ENCODE measurements at regions not wholly inside any gene's neighbourhood (a gene's known extent, or its start where the extent isn't known, plus 50 kb on each side); places are given as distances from the start of the nearest gene placed in this dataset.

- TF ChIP-seq, protein P1, sequence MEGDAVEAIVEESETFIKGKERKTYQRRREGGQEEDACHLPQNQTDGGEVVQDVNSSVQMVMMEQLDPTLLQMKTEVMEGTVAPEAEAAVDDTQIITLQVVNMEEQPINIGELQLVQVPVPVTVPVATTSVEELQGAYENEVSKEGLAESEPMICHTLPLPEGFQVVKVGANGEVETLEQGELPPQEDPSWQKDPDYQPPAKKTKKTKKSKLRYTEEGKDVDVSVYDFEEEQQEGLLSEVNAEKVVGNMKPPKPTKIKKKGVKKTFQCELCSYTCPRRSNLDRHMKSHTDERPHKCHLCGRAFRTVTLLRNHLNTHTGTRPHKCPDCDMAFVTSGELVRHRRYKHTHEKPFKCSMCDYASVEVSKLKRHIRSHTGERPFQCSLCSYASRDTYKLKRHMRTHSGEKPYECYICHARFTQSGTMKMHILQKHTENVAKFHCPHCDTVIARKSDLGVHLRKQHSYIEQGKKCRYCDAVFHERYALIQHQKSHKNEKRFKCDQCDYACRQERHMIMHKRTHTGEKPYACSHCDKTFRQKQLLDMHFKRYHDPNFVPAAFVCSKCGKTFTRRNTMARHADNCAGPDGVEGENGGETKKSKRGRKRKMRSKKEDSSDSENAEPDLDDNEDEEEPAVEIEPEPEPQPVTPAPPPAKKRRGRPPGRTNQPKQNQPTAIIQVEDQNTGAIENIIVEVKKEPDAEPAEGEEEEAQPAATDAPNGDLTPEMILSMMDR (IDR thresholded peaks at IDR 0.05; ENCODE audit: control extremely low read depth, extremely low read depth, low read depth, missing control alignments) = no peak
- POLR2A ChIA-PET = no interaction called here
- CTCF ChIA-PET = no interaction called here
- no peak for DNase-seq (ENCODE audit: extremely low spot score)
These were observed 1000.0 kb upstream of the CHORDC1 start for GRCh38 chr11:91222830-91223229.

DNA sequence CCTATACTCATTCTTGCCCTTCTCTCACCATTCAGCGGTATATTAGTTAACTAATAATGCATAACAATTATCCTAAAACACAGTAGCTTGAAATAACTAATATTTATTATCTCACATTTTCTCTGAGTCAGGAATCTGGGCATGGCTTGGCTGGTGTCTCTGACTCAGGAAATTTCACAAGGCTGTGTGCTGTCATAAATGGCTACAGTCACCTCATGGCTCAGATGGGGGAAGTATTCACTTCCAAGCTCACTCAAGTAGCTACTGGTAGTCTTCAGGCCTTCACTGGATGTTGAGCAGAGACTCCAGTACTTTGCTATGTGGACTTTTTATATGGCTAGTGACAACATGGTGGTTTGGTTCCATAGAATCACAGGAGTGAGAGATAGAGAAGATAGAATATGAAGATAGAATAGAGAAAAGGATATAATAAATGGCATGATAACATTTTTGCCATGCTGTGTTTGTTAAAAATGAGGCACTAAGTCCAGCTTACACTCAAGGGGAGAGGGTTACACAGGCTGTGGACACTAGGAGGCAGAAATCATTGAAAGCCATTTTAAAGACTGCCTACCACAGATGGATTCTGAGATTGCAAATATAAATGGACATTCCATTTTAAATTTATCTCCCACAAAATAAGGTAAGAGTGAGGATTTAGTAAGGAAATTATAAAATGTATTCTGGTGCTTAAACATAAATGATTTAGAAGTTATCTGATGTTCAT lies 997.8 kb upstream of the CHORDC1 start:
- POLR2A ChIA-PET = no interaction called here
- TF ChIP-seq, protein P1 (IDR thresholded peaks at IDR 0.05; ENCODE audit: control extremely low read depth, extremely low read depth, low read depth, missing control alignments) = no peak
- DNase-seq (ENCODE audit: extremely low spot score) = no peak
- CTCF ChIA-PET = interaction anchor here (0.8 to 1.8 kb wide), 3 partner anchors 11 to 27 kb away, joined by 3 to 5 read pairs (median 4); no protein-coding TSS in a partner anchor

DNA sequence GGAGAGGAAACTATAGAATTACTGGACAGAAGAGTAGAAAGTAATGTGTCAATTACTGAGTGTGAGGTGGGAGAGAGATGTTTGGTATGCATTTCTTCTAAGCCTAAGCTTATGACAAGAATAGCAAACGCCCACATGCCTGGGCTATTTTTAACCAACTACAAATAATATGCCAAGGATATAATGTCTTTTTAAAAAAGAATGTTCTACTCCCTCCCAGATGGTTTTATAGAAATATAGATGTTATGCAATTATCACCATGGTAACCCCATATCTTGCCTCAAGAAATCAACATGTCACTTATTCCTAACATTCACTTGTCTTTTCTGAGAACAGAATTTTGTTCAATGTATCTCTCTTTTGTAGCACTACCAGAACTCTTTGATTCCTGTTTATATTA lies 996.7 kb upstream of the CHORDC1 start:
- TF ChIP-seq, protein P1 (IDR thresholded peaks at IDR 0.05; ENCODE audit: control extremely low read depth, extremely low read depth, low read depth, missing control alignments) = no peak
- CTCF ChIA-PET = no interaction called here
- POLR2A ChIA-PET = no interaction called here
- no peak for DNase-seq (ENCODE audit: extremely low spot score)

GRCh38 chr11:91209751-91210150 lies 986.9 kb upstream of the CHORDC1 start:
- POLR2A ChIA-PET = no interaction called here

GRCh38 chr11:91209306-91209705 lies 986.5 kb upstream of the CHORDC1 start:
- TF ChIP-seq, protein P1 (IDR thresholded peaks at IDR 0.05; ENCODE audit: control extremely low read depth, extremely low read depth, low read depth, missing control alignments) = no peak
- no peak for DNase-seq (ENCODE audit: extremely low spot score)
- CTCF ChIA-PET = no interaction called here
- POLR2A ChIA-PET = no interaction called here

More at GRCh38 chr11:91209751-91210150, 986.9 kb upstream of the CHORDC1 start:
- TF ChIP-seq, protein P1 (IDR thresholded peaks at IDR 0.05; ENCODE audit: control extremely low read depth, extremely low read depth, low read depth, missing control alignments) = no peak
- CTCF ChIA-PET = interaction anchor here (1.6 kb wide), 1 partner anchor 13 kb away, joined by 5 read pairs; no protein-coding TSS in a partner anchor
- DNase-seq (ENCODE audit: extremely low spot score) = no peak

DNA sequence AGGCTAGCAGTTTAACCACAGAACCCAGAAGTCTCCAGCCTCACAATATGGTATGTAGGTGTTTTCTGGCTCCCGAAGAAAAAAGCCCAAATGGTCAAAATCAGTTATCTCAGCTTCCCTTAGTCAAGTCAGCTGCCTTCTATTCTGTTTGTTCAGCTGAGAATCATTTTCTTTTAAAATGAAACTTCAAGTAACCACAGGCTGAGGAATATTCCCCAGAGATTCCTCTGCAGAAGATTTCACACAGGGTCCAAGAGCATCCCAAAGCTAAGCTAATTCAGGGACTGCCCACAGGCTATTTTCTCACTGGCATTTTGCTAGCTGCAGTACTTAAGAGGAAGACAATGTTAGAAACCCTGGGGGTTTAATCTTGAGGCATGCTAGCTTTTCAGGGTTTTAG lies 977.0 kb upstream of the CHORDC1 start:
- ChIA-PET POLR2A (no interaction called here), CTCF (interaction anchor here (0.9 to 1.5 kb wide), 2 partner anchors 21 to 49 kb away, joined by 3 read pairs; no protein-coding TSS in a partner anchor)
- TF ChIP-seq, protein P1 (IDR thresholded peaks at IDR 0.05; ENCODE audit: control extremely low read depth, extremely low read depth, low read depth, missing control alignments) = no peak
- DNase-seq (ENCODE audit: extremely low spot score) = no peak

Measured in GM10248 (cell line).